Right lobe of liver (tissue), 6 donors: ENCODE measurements at regions not wholly inside any gene's neighbourhood (a gene's known extent, or its start where the extent isn't known, plus 50 kb on each side); places are given as distances from the start of the nearest gene placed in this dataset.

ENCODE experiments used
- ATAC-seq, 4 donors: fragments of 200-7000 bp; cut with Tn5 transposase; one replicate each; pipeline ENCODE4 v1.9.1; 2020; ENCODE audit warnings: mild to moderate bottlenecking in 4 of 4, moderate library complexity in 4 of 4
- DNase-seq, 3 donors: peaks; one replicate each; pipeline ENCODE4 v3.0.0-alpha.2; 2020
- H3K27ac ChIP-seq, 3 donors: fragments of 200-600 bp; one replicate each; pipeline ENCODE4 v1.8.0; 2022
- H3K27me3 ChIP-seq, 2 donors: fragments of 200-600 bp; one replicate each; pipeline ENCODE4 v1.8.0; 2022
- H3K36me3 ChIP-seq, 4 donors: fragments of 200-600 bp; sonication (generic) in 1 of 4; one replicate each; pipeline versions ENCODE4 v1.5.1 to v1.8.0; 2017 to 2022; ENCODE audit warnings: control low read depth in 1 of 4
- H3K4me1 ChIP-seq, 4 donors: fragments of 200-600 bp; sonication (generic) in 1 of 4; one replicate each; pipeline versions ENCODE4 v1.5.1 to v1.8.0; 2017 to 2022; ENCODE audit warnings: control low read depth in 1 of 4
- H3K4me3 ChIP-seq, 3 donors: fragments of 200-600 bp; one replicate each; pipeline ENCODE4 v1.8.0; 2022
- H3K9me3 ChIP-seq, 4 donors: fragments of 200-600 bp; sonication (generic) in 1 of 4; one replicate each; pipeline versions ENCODE4 v1.5.1 to v1.8.0; 2017 to 2022; ENCODE audit warnings: control low read depth in 1 of 4
- POLR2A ChIP-seq: fragments of 450-650 bp; IDR thresholded peaks from one replicate; pipeline ENCODE4 v1.6.1; 2017; ENCODE audit warnings: antibody characterized with exemption, mild to moderate bottlenecking
- WGBS: methylation state at CpG from one replicate; pipeline ENCODE4 v1.1.6; 2018; ENCODE audit warnings: low coverage, low lambda C conversion rate; ENCODE audit not compliant: insufficient coverage; ENCODE audit errors: missing lambda C conversion rate; 5-methylcytosine and 5-hydroxymethylcytosine counted together
- intact Hi-C, 2 donors: fragments of 100-400 bp; cut with DNase I; formaldehyde crosslinking; loops; one replicate each; pipeline versions ENCODE4 v1.11.2 to v1.14.1; 2022
- TF ChIP-seq, protein P1 (sequence below), 4 donors: fragments of 200-600 bp in 3 of 4; fragments of 450-650 bp in 1 of 4; IDR thresholded peaks; one replicate each; pipeline versions ENCODE4 v1.5.1 to v1.8.0; 2016 to 2022; ENCODE audit warnings: antibody characterized with exemption in 4 of 4, mild to moderate bottlenecking in 2 of 4
- donor health status: DM: no; HTN: yes; CAD: no.
- donor health status: DM: no; HTN: no; CAD: no.
- donor health status: DM: no; HTN: no; CAD: no.
- donor health status: DM: no; HTN: yes; CAD: no.
- donor health status: DM: no; HTN: yes; CAD: no.

DNA sequence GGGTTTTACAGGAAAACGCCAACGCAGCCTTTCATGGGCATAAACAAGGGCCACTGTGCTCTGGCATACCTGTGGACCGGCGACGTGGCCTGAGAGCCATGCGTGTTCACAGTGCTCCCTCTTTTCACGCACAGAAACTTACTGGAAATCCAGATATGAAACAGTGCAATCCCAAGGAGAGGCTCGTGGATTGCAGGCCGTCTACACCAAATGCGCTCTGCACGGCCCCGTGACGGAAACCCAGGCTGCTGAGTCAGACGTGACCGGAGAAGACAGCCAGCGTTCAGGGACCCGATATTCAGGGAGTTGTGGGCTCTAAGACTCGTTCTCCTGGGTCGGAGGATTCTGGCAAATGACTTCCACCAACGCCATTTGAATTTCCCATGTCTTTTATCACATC is 129.2 kb downstream of the FOXL1 start:
- no peak overlapping the region for H3K4me3 ChIP-seq
- no peak overlapping the region for H3K27ac ChIP-seq
- H3K9me3 ChIP-seq, result no peaks in the 10 kb centered on the region
- TF ChIP-seq, protein P1, sequence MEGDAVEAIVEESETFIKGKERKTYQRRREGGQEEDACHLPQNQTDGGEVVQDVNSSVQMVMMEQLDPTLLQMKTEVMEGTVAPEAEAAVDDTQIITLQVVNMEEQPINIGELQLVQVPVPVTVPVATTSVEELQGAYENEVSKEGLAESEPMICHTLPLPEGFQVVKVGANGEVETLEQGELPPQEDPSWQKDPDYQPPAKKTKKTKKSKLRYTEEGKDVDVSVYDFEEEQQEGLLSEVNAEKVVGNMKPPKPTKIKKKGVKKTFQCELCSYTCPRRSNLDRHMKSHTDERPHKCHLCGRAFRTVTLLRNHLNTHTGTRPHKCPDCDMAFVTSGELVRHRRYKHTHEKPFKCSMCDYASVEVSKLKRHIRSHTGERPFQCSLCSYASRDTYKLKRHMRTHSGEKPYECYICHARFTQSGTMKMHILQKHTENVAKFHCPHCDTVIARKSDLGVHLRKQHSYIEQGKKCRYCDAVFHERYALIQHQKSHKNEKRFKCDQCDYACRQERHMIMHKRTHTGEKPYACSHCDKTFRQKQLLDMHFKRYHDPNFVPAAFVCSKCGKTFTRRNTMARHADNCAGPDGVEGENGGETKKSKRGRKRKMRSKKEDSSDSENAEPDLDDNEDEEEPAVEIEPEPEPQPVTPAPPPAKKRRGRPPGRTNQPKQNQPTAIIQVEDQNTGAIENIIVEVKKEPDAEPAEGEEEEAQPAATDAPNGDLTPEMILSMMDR (IDR thresholded peaks at IDR 0.05), result no peak
- no peak for TF ChIP-seq POLR2A
- no peak for DNase-seq
- no peaks in the 10 kb centered on the region for H3K27me3 ChIP-seq
- H3K36me3 ChIP-seq, result no peaks in the 10 kb centered on the region
- 60% methylated on average over 8 of the region's 20 CpGs for WGBS
- intact Hi-C loops, result no loop called here
- no peak for ATAC-seq
- H3K4me1 ChIP-seq, result no peaks in the 10 kb centered on the region

DNA sequence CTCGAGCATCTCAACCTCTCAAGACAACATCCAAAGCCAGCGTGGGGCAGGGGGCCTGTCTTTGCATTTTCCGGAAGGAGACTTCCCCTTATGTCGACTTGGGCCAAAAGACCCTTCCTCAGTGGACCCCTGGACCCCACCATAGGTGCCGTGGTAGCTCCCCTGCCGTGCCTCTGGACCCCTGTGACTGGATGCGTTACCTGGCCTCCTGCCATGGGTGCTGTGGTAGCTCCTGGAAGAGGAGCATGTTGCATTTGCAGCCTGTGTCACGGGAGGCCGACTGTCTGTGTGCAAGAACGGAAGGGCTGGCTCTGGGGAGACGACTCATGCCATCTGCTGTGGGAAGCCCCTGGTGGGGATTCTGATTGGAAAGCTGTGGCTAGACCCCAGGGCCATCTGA is 130.1 kb downstream of the FOXL1 start:
- H3K36me3 ChIP-seq, result no peaks in the 10 kb centered on the region
- intact Hi-C loops, result no loop called here
- ATAC-seq (no peak), DNase-seq (no peak)
- no CpG with 5 or more reads among the region's 11 CpGs for WGBS
- H3K9me3 ChIP-seq, result no peaks in the 10 kb centered on the region
- H3K4me3 ChIP-seq, result no peak overlapping the region
- no peak overlapping the region for H3K27ac ChIP-seq
- no peaks in the 10 kb centered on the region for H3K4me1 ChIP-seq
- no peaks in the 10 kb centered on the region for H3K27me3 ChIP-seq
- TF ChIP-seq POLR2A, result no peak
- TF ChIP-seq, protein P1 (IDR thresholded peaks at IDR 0.05), result no peak

DNA sequence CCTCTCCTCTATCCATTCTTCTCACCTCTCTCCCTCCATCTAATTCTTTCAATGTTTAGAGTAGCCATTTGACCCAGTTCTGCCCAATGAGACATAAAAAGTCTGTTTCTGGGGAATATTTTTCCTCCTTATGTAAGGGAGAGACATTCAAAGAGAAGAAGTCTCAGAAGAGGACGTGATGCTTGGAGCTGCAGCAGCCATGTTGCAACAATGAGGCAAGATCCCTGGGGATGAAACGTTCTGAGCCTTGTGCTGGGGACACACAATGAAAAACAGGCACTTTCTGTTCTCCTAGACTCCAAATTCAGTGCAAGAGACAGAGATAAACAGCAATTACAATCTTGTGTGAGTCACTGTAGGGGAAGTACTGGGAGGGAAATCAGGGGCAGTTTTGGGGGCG is 130.8 kb downstream of the FOXL1 start:
- intact Hi-C loops, result no loop called here
- TF ChIP-seq POLR2A, result no peak
- TF ChIP-seq, protein P1 (IDR thresholded peaks at IDR 0.05), result no peak
- H3K27ac ChIP-seq, result no peak overlapping the region
- no peaks in the 10 kb centered on the region for H3K27me3 ChIP-seq
- no peak overlapping the region for H3K4me3 ChIP-seq
- no peak for ATAC-seq
- H3K4me1 ChIP-seq, result no peaks in the 10 kb centered on the region
- no peak for DNase-seq
- H3K9me3 ChIP-seq, result no peaks in the 10 kb centered on the region
- H3K36me3 ChIP-seq, result no peaks in the 10 kb centered on the region
- WGBS, result 33% methylated on average over 2 of the region's 3 CpGs

DNA sequence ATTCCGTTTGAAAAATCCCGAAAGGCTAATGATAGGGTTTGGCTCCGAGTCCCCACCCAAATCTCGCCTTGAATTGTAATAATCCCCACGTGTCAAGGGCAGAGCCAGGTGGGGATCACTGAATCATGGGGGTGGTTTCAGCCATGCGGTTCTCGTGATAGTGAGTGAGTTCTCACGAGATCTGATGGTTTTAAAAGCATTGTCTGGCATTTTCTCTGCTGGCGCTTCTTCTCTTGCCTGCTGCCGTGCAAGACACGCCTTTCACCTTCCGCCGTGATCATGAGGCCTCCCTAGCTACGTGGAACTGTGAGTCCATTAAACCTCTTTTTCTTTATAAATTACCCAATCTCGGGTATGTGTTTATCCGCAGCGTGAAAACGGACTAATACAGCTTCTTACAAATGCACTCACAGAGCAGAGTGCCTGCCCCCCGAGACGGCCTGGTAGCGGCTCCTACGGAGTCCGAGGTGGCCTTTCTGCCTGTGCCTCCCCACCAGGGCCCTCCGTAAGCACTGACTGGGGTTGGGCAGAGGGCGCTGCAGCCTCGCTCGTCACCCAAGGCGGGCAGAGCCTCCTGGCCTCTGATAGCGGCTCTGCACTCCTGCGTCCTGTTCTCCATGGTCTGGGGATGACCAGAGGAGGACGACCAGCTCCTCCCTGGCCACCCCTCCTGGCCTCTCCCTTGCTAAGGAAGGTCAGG is 131.7 kb downstream of the FOXL1 start:
- DNase-seq, result no peak
- H3K4me1 ChIP-seq, result no peaks in the 10 kb centered on the region
- intact Hi-C loops, result no loop called here
- no peak for ATAC-seq
- WGBS, result 71% methylated on average over 24 of the region's 31 CpGs
- no peak overlapping the region for H3K27ac ChIP-seq
- H3K4me3 ChIP-seq, result no peak overlapping the region
- H3K27me3 ChIP-seq, result no peaks in the 10 kb centered on the region
- TF ChIP-seq POLR2A, result no peak
- TF ChIP-seq, protein P1 (IDR thresholded peaks at IDR 0.05), result no peak
- no peaks in the 10 kb centered on the region for H3K9me3 ChIP-seq
- no peaks in the 10 kb centered on the region for H3K36me3 ChIP-seq

DNA sequence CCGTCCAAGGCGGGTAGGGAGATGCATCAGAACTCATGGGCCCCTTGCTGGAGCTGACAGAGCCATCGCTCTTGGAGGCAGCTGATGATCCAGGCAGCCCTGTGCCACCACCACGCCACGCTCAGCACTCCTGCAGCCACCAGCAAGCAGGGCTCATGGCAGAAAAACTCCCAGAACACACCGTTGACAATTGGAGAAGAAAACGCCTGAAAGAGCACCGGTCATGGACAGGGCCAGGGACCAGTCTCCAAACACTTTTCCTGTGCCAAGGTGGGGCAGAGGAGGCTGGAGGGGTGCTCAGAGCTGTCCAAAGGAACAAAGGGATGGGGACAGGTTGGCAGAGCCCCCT is 132.2 kb downstream of the FOXL1 start:
- H3K27me3 ChIP-seq, result no peaks in the 10 kb centered on the region

More for the DNA sequence above, 132.2 kb downstream of the FOXL1 start:
- Histone ChIP-seq H3K9me3 (no peaks in the 10 kb centered on the region), H3K4me1 (no peaks in the 10 kb centered on the region), H3K27ac (no peak overlapping the region), H3K4me3 (no peak overlapping the region), H3K36me3 (no peaks in the 10 kb centered on the region)
- TF ChIP-seq, protein P1 (IDR thresholded peaks at IDR 0.05), result no peak
- no peak for TF ChIP-seq POLR2A
- intact Hi-C loops, result no loop called here
- DNase-seq (no peak), ATAC-seq (no peak)
- WGBS, result 0% methylated on average over 1 of the region's 8 CpGs
